NCI-H510A (cell line): ENCODE measurements at regions not wholly inside any gene's neighbourhood (a gene's known extent, or its start where the extent isn't known, plus 50 kb on each side); places are given as distances from the start of the nearest gene placed in this dataset.
"Not testable (repeated sequence)": the region's sequence is repeated elsewhere in the genome, so short reads cannot be mapped to it uniquely, and the experiment has no call there.

Experiments used
- DNase-seq: peaks from one replicate; lab custom pipeline; 2025; lab: John Stamatoyannopoulos, UW

- DNase-seq, result no peak
These were observed 97.2 kb downstream of the KDR start for GRCh38 chr4:55028196-55028595.

- no peak for DNase-seq
These were observed 97.8 kb downstream of the KDR start for GRCh38 chr4:55027596-55027995.

GRCh38 chr4:55025456-55025855 is 99.9 kb downstream of the KDR start:
- DNase-seq, result not testable (repeated sequence)

GRCh38 chr4:55023030-55023429 is 102.4 kb downstream of the KDR start:
- DNase-seq, result no peak

GRCh38 chr4:55021214-55021613 is 104.2 kb downstream of the KDR start:
- DNase-seq, result no peak

- DNase-seq, result no peak
These were observed 105.3 kb downstream of the KDR start for GRCh38 chr4:55020131-55020530.

- DNase-seq, result no peak
These were observed 106.4 kb downstream of the KDR start for GRCh38 chr4:55018978-55019377.

GRCh38 chr4:55018521-55018920 is 106.9 kb downstream of the KDR start:
- no peak for DNase-seq

- DNase-seq, result no peak
These were observed 108.0 kb downstream of the KDR start for GRCh38 chr4:55017406-55017805.

- DNase-seq, result no peak
These were observed 109.3 kb downstream of the KDR start for GRCh38 chr4:55016131-55016530.

- DNase-seq, result peak; percentile 59
These were observed 110.5 kb downstream of the KDR start for GRCh38 chr4:55014876-55015275.

GRCh38 chr4:55013431-55013955 is 111.9 kb downstream of the KDR start:
- DNase-seq, result no peak

- no peak for DNase-seq
These were observed 112.8 kb downstream of the KDR start for GRCh38 chr4:55012363-55013230.

- no peak for DNase-seq
These were observed 113.6 kb downstream of the KDR start for GRCh38 chr4:55011761-55012160.

- no peak for DNase-seq
These were observed 114.8 kb downstream of the KDR start for GRCh38 chr4:55010550-55010949.

GRCh38 chr4:55008166-55009056 is 117.0 kb downstream of the KDR start:
- no peak for DNase-seq

- no peak for DNase-seq
These were observed 119.5 kb downstream of the KDR start for GRCh38 chr4:55005910-55006309.

GRCh38 chr4:55004831-55005230 is 120.6 kb downstream of the KDR start:
- DNase-seq, result no peak

GRCh38 chr4:55002431-55002830 is 123.0 kb downstream of the KDR start:
- no peak for DNase-seq

GRCh38 chr4:55001538-55001937 is 123.9 kb downstream of the KDR start:
- no peak for DNase-seq

- DNase-seq, result no peak
These were observed 126.4 kb downstream of the KDR start for GRCh38 chr4:54999003-54999402.

- not testable (repeated sequence) for DNase-seq
These were observed 131.8 kb downstream of the KDR start for GRCh38 chr4:54993473-54994026.
